H1 (cell line): ENCODE measurements at regions not wholly inside any gene's neighbourhood (a gene's known extent, or its start where the extent isn't known, plus 50 kb on each side); places are given as distances from the start of the nearest gene placed in this dataset.

Source experiments
- CTBP2 ChIP-seq: IDR thresholded peaks from 2 replicates; pipeline ENCODE4 v1.7.0; 2011; ENCODE audit warnings: borderline replicate concordance, mild to moderate bottlenecking, moderate library complexity, mixed read lengths, low read length; ENCODE audit not compliant: insufficient read depth, insufficient read length
- EZH2 ChIP-seq: fragments of 200-600 bp; sonication (generic); IDR thresholded peaks from 2 replicates; pipeline ENCODE4 v1.7.1; 2012; ENCODE audit warnings: low read depth, mild to moderate bottlenecking, moderate library complexity, low read length, inconsistent platforms; ENCODE audit not compliant: severe bottlenecking
- PHF8 ChIP-seq: fragments of 200-600 bp; sonication (generic); conservative IDR thresholded peaks from 2 replicates; pipeline ENCODE4 v1.7.1; 2012; ENCODE audit warnings: low read depth, mild to moderate bottlenecking, inconsistent platforms, low read length, moderate library complexity
- SRF ChIP-seq: IDR thresholded peaks from 2 replicates; pipeline ENCODE4 v1.6.1; 2011; ENCODE audit warnings: mild to moderate bottlenecking, low read depth, low read length, moderate library complexity
- ZNF274 ChIP-seq: IDR thresholded peaks from 2 replicates; pipeline ENCODE4 v1.7.0; 2012; ENCODE audit warnings: low read length, borderline replicate concordance; ENCODE audit errors: extremely low read depth

DNA sequence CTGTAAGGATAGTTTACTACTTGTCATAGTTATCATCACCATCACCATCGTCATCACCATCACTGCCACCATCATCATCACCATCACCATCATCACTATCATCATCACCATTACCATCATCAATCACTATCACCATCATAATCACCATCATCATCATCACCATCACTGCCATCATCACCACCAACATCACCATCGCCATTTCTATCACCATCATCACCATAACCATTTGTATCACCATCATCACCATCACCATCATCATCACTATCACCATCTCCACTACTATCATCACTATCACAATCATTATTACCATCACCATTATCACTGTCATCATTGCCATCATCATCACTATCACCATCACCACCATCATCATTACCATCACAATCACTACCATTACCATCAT, 655.5 kb upstream of the DEFB115 start (continued):
- no peak for TF ChIP-seq EZH2
- no peak for TF ChIP-seq CTBP2
- TF ChIP-seq SRF, result no peak
- no peak for TF ChIP-seq PHF8
- TF ChIP-seq ZNF274, result no peak
